AG08395 (cell line): ENCODE measurements at regions not wholly inside any gene's neighbourhood (a gene's known extent, or its start where the extent isn't known, plus 50 kb on each side); places are given as distances from the start of the nearest gene placed in this dataset.
"Not testable (repeated sequence)": the region's sequence is repeated elsewhere in the genome, so short reads cannot be mapped to it uniquely, and the experiment has no call there.

ENCODE experiments used
- DNase-seq: peaks from one replicate; pipeline ENCODE4 v3.0.0; 2012; ENCODE audit warnings: mixed read lengths, low spot score

DNA sequence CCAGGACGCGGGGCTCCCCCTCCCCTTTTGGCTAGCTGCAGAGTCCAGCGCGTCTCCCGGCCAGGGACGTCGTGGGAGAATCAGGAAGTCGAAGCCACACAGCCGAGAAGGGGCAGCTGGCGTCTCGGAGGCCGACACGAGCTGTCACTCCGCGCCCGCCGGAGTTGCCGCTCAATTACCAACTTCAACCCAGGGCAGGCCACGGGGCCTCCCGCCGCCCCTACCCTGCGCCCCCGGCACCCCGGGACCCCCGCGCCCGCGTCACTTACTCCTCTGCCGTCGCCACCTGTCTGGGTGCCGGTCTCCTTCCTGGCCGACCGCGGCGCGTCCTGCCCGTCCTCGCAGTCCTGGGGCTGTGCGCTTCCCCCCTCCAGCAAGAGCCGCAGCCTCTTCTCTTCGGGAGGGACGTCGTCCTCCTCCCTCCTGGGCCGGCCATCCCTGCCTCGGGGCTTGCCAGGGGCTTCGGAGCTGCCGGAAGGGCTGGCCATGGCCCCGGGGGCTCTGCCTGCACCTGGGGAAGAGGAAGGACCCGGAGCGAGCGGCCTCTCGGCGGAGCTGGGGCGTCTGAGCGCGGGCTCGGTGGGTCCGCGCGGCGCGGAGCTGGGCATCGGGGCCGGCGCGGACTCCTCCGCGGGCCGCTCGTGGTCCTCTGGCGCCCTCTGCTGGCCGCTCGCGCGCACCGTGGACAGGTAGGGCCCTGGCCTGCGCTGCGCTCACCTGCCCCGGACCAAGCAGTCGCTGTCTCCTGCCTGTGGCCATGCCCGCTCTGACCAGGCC, 65.6 kb upstream of the CLEC6A start:
- peak; percentile 7 for DNase-seq

DNA sequence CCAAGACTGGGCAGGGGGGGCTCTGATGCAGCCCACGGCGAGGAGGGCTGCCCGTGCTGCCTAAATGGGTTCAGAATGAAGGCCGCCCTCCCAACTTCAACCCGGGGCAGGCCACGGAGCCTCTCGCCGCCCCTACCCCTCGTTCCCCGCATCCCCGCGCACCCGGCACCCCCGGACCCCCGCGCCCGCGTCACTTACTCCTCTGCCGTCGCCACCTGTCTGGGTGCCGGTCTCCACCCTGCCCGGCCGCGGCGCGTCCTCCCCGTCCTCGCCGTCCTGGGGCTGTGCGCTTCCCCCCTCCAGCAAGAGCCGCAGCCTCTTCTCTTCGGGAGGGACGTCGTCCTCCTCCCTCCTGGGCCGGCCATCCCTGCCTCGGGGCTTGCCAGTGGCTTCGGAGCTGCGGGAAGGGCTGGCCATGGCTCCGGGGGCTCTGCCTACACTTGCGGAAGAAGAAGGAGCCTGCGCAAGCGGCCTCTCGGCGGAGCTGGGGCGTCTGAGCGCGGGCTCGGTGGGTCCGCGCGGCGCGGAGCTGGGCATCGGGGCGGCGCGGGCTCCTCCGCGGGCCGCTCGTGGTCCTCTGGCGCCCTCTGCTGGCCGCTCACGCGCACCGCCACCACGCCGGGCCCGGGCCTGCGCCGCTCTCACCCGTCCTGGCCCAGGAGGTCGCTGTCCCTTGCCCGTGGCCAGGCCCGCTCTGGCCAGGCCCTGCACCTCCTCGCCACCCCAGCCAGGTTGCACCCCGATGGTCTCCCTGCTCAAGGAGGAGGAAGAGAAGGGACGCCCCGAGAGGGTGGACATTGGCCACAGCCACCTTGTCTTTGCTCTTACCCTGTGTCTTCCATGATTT, 59.3 kb upstream of the CLEC6A start:
- not testable (repeated sequence) for DNase-seq

DNA sequence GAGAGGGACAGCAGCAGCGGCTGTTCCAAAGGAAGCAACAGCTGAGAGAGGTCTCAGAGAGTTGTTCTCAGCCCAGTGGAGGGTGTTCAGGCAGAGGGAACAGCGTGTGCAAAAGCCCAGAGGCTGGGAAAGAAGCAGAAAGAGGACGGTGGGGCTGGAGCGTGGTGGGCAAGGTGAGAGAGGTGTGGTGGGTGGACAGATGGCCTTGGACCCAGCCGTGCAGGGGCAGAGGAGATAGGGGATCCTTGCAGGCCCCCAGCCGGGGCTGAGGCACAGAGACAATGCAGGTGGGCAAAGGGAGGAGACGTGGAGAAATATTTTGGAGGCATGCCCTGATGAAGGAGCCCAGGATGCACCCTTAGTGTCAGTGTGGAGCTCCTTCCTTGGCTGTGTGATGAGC, 58.4 kb upstream of the CLEC6A start:
- DNase-seq = not testable (repeated sequence)

DNA sequence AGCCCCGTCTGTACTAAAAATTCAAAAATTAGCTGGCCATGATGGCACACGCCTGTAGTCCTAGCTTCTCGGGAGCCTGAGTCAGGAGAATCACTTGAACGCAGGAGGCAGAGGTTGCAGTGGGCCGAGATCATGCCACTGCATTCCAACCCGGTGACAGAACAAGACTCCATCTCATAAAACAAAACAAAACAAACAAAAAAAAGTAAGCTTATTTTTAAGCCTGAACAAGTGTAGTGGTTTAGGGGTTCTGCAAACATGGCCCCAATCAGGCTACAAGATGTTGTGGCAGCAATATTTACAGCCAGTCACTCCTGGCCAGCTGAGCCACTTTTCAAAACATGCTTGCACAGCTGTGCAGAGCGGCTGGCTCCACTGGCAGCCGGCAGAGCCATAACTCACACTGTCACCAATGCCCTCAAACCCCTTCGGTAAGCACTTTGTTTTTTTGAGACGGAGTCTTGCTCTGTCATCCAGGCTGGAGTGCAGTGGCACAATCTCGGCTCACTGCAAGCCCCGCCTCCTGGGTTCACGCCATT, 56.2 kb upstream of the CLEC6A start:
- not testable (repeated sequence) for DNase-seq

DNA sequence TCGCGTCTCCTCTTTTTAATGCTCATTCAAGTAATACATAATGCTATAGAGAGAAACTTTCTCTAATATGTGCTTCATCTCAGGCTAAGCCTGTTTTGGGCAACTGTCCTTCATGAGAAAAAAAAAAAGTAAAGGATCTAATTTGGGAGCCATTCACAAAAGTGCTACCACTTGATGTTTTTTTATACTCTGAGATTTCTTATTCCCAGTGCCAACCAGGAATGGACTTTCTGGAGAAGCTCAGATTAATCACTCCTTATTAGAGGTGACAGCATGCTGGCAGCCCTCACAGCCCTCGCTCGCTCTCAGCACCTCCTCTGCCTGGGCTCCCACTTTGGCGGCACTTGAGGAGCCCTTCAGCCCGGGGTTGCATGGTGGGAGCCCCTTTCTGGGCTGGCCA, 51.9 kb upstream of the CLEC6A start:
- DNase-seq = not testable (repeated sequence)

DNA sequence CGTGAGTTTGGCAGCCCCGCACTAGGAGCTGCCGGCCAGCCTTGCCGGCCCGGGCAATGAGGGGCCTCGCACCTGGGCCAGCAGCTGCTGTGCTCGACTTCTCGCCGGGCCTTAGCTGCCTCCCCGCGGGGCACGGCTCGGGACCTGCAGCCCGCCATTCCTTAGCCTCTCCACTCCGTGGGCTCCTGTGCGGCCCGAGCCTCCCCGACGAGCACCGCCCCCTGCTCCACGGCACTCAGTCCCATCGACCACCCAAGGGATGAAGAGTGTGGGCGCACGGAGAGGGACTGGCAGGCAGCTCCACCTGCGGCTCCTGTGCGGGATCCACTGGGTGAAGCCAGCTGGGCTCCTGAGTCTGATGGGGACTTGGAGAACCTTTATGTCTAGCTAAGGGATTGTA, 51.4 kb upstream of the CLEC6A start:
- not testable (repeated sequence) for DNase-seq
